HEK293 (cell line): ENCODE measurements at regions not wholly inside any gene's neighbourhood (a gene's known extent, or its start where the extent isn't known, plus 50 kb on each side); places are given as distances from the start of the nearest gene placed in this dataset.

Experiments used
- CTCF ChIA-PET: fragments of 350-600 bp; formaldehyde crosslinking; extraction: SDS; loops from one replicate; lab custom pipeline; 2021; ENCODE audit warnings: antibody characterized with exemption; lab: Yijun Ruan, JAX
- POLR2A ChIA-PET: fragments of 300-600 bp; formaldehyde crosslinking; extraction: SDS; loops from one replicate; lab custom pipeline; 2020; ENCODE audit warnings: antibody characterized with exemption, inconsistent platforms; lab: Yijun Ruan, JAX
- H3K27ac ChIP-seq: fragments of 200-500 bp; sonication (Bioruptor generic); 2 replicates; pipeline ENCODE4 v1.5.1; 2014; ENCODE audit warnings: low read depth, low read length, control low read depth, inconsistent platforms; ENCODE audit errors: extremely low read depth
- H3K36me3 ChIP-seq, 2 experiments: fragments of 200-500 bp in 1 of 2; sonication (Bioruptor generic) in 1 of 2; 1 replicate in 1 of 2; 2 replicates in 1 of 2; pipeline ENCODE4 v1.5.1; 2014 to 2017; ENCODE audit warnings: inconsistent platforms in 2 of 2, low read length in 2 of 2; ENCODE audit not compliant: control insufficient read depth in 2 of 2, insufficient read depth in 1 of 2
- H3K4me1 ChIP-seq: fragments of 200-500 bp; sonication (Bioruptor generic); 2 replicates; pipeline ENCODE4 v1.5.1; 2014; ENCODE audit warnings: mild to moderate bottlenecking, low read length, inconsistent platforms; ENCODE audit not compliant: control insufficient read depth, insufficient read depth
- H3K4me3 ChIP-seq: 2 replicates; pipeline ENCODE4 v1.5.1; 2011; ENCODE audit warnings: low read depth, mild to moderate bottlenecking, control low read depth, low read length, moderate library complexity
- H3K9me3 ChIP-seq: fragments of 200-500 bp; sonication (Bioruptor generic); 2 replicates; pipeline ENCODE4 v1.5.1; 2014; ENCODE audit warnings: low read depth, low read length, inconsistent platforms; ENCODE audit not compliant: control insufficient read depth, insufficient read depth
- FEZF1 ChIP-seq: fragments of 450-650 bp; formaldehyde crosslinking; IDR thresholded peaks from 2 replicates; pipeline ENCODE4 v1.5.1; 2016; ENCODE audit warnings: missing biosample characterization, missing genetic modification characterization
- KLF8 ChIP-seq: fragments of 450-650 bp; formaldehyde crosslinking; IDR thresholded peaks from 2 replicates; pipeline ENCODE4 v1.5.1; 2016; ENCODE audit warnings: missing biosample characterization, missing genetic modification characterization
- PRDM1 ChIP-seq: fragments of 450-650 bp; formaldehyde crosslinking; IDR thresholded peaks from 2 replicates; pipeline ENCODE4; 2016; ENCODE audit warnings: missing biosample characterization, missing genetic modification characterization
- SCRT2 ChIP-seq: fragments of 450-650 bp; formaldehyde crosslinking; IDR thresholded peaks from 2 replicates; pipeline ENCODE4 v1.5.1; 2016; ENCODE audit warnings: missing biosample characterization, missing genetic modification characterization
- TCF7L2 ChIP-seq: IDR thresholded peaks from 2 replicates; pipeline ENCODE4 v1.6.1; 2011; ENCODE audit warnings: low read depth, mild to moderate bottlenecking, inconsistent platforms, low read length, moderate library complexity, borderline replicate concordance
- ZBTB11 ChIP-seq: fragments of 450-650 bp; formaldehyde crosslinking; conservative IDR thresholded peaks from 2 replicates; pipeline ENCODE4 v1.5.1; 2016; ENCODE audit warnings: low read depth, missing biosample characterization, missing genetic modification characterization
- ZBTB17 ChIP-seq: fragments of 450-650 bp; formaldehyde crosslinking; IDR thresholded peaks from 2 replicates; pipeline ENCODE4 v1.5.1; 2016; ENCODE audit warnings: missing biosample characterization, missing genetic modification characterization
- ZFP69B ChIP-seq: fragments of 450-650 bp; formaldehyde crosslinking; IDR thresholded peaks from 2 replicates; pipeline ENCODE4 v1.5.1; 2016; ENCODE audit warnings: missing biosample characterization, missing genetic modification characterization
- ZNF335 ChIP-seq: fragments of 450-650 bp; formaldehyde crosslinking; conservative IDR thresholded peaks from 2 replicates; pipeline ENCODE4 v1.5.1; 2016; ENCODE audit warnings: missing biosample characterization, missing genetic modification characterization
- ZNF362 ChIP-seq: fragments of 450-650 bp; formaldehyde crosslinking; IDR thresholded peaks from 2 replicates; pipeline ENCODE4 v1.5.1; 2016; ENCODE audit warnings: missing biosample characterization, missing genetic modification characterization
- ZNF404 ChIP-seq: fragments of 450-650 bp; formaldehyde crosslinking; IDR thresholded peaks from 2 replicates; pipeline ENCODE4 v1.5.1; 2017; ENCODE audit warnings: missing biosample characterization, missing genetic modification characterization
- ZNF514 ChIP-seq: fragments of 450-650 bp; formaldehyde crosslinking; IDR thresholded peaks from 2 replicates; pipeline ENCODE4 v1.5.1; 2016; ENCODE audit warnings: missing biosample characterization, missing genetic modification characterization
- ZNF530 ChIP-seq: fragments of 450-650 bp; formaldehyde crosslinking; IDR thresholded peaks from 2 replicates; pipeline ENCODE4 v1.5.1; 2016; ENCODE audit warnings: low read depth, missing biosample characterization, missing genetic modification characterization
- ZNF561 ChIP-seq: fragments of 450-650 bp; IDR thresholded peaks from 2 replicates; pipeline ENCODE4 v1.5.1; 2018; ENCODE audit warnings: missing biosample characterization, missing genetic modification characterization, borderline replicate concordance
- ZNF623 ChIP-seq: fragments of 450-650 bp; formaldehyde crosslinking; IDR thresholded peaks from 2 replicates; pipeline ENCODE4 v1.5.1; 2016; ENCODE audit warnings: missing biosample characterization, missing genetic modification characterization
- ZNF654 ChIP-seq: fragments of 450-650 bp; formaldehyde crosslinking; IDR thresholded peaks from 2 replicates; pipeline ENCODE4 v1.5.1; 2016; ENCODE audit warnings: low read depth, missing biosample characterization, missing genetic modification characterization
- ZSCAN30 ChIP-seq: fragments of 450-650 bp; IDR thresholded peaks from 2 replicates; pipeline ENCODE4 v1.5.1; 2018; ENCODE audit warnings: missing biosample characterization, mild to moderate bottlenecking, missing genetic modification characterization, moderate library complexity
- TF ChIP-seq, protein P1 (sequence below): fragments of 450-650 bp; formaldehyde crosslinking; IDR thresholded peaks from 2 replicates; pipeline ENCODE4; 2016; ENCODE audit warnings: missing biosample characterization, missing genetic modification characterization
- TF ChIP-seq, protein P2 (sequence below): fragments of 450-650 bp; formaldehyde crosslinking; IDR thresholded peaks from 2 replicates; pipeline ENCODE4 v1.5.0; 2017; ENCODE audit warnings: missing biosample characterization, missing genetic modification characterization, borderline replicate concordance

DNA sequence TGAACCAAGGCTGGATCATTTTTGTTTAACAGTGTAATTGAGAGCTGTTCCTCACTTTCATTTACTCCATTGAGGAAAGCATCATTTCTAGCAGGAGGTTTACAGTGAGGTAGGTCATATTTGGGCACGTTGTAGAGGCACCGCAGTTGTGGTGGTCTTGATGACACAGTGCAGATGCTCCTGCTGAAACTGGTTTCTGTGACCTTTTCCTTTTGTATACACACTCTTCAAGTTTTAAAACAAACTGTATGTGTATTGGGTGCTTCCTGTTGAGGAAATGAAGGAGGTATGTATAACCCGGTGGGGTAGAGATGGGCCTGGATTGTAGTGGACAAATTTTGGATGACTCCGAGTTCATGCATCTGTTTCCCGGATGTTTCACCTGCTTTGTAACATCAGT lies 456.3 kb upstream of the RGS6 start:
- H3K27ac ChIP-seq, result no peak overlapping the region
- no peaks in the 10 kb centered on the region for H3K9me3 ChIP-seq
- no peaks in the 10 kb centered on the region for H3K36me3 ChIP-seq
- H3K4me1 ChIP-seq, result peaks cover 9% of the 10 kb centered on the region; the same call in 1 of the 2 replicates
- TF ChIP-seq PRDM1 (tag by site-specific recombination) (0 out of 2 replicates have a peak, but pooled peaks have one; percentile 1), KLF8 (tag by site-specific recombination) (no peak)
- ChIA-PET POLR2A (no interaction called here), CTCF (no interaction called here)
- no peak overlapping the region for H3K4me3 ChIP-seq

DNA sequence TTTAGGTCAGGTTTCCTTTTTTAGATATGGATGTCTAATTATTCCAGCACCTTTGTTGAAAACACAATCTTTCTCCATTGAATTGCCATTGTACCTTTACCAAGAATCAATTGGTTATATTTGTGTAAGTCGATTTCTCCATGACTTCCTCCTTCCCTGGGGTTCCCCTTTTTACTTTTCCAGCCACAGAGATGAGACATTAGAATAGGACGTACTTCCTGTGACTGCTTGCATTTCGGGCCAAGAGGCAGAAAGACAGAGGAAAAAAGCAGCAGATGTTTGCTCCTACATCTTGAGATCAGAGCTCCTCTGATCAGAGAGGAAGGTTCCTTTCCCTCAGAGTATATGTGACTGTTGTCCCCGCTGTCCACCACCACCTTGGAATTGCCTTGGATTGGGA lies 453.7 kb upstream of the RGS6 start:
- no peak for TF ChIP-seq ZNF362
- CTCF ChIA-PET, result no interaction called here
- POLR2A ChIA-PET, result no interaction called here
- no peak overlapping the region for H3K4me3 ChIP-seq
- H3K4me1 ChIP-seq, result peaks cover 6% of the 10 kb centered on the region; the same call in 1 of the 2 replicates
- no peaks in the 10 kb centered on the region for H3K9me3 ChIP-seq
- H3K36me3 ChIP-seq, result no peaks in the 10 kb centered on the region
- H3K27ac ChIP-seq, result no peak overlapping the region

- Histone ChIP-seq H3K4me1 (peaks cover 3% of the 10 kb centered on the region; the same call in 1 of the 2 replicates), H3K4me3 (no peak overlapping the region), H3K9me3 (no peaks in the 10 kb centered on the region)
- CTCF ChIA-PET, result no interaction called here
- TF ChIP-seq TCF7L2 (no peak), ZFP69B (tag by site-specific recombination) (no peak), SCRT2 (tag by site-specific recombination) (peak; percentile 52; the same call in 1 of the 2 replicates)
- TF ChIP-seq, all 188 proteins: peak for 1
- no peaks in the 10 kb centered on the region for H3K36me3 ChIP-seq
- no peak overlapping the region for H3K27ac ChIP-seq
- POLR2A ChIA-PET, result no interaction called here
These were observed 451.1 kb upstream of the RGS6 start for GRCh38 chr14:71481021-71481654.

- Histone ChIP-seq H3K4me1 (peaks cover 6% of the 10 kb centered on the region), H3K27ac (no peak overlapping the region), H3K4me3 (no peak overlapping the region), H3K36me3 (no peaks in the 10 kb centered on the region), H3K9me3 (no peaks in the 10 kb centered on the region)
- POLR2A ChIA-PET, result no interaction called here
- CTCF ChIA-PET, result no interaction called here
- TF ChIP-seq ZBTB11, result no peak
- no peak for TF ChIP-seq ZNF335
- no peak for TF ChIP-seq ZNF561 (tag by site-specific recombination)
- TF ChIP-seq, protein P1, sequence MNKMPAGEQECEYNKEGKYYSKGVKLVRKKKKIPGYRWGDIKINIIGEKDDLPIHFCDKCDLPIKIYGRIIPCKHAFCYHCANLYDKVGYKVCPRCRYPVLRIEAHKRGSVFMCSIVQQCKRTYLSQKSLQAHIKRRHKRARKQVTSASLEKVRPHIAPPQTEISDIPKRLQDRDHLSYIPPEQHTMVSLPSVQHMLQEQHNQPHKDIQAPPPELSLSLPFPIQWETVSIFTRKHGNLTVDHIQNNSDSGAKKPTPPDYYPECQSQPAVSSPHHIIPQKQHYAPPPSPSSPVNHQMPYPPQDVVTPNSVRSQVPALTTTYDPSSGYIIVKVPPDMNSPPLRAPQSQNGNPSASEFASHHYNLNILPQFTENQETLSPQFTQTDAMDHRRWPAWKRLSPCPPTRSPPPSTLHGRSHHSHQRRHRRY, result no peak
- TF ChIP-seq ZNF404 (tag by site-specific recombination), result no peak
- TF ChIP-seq, protein P2, sequence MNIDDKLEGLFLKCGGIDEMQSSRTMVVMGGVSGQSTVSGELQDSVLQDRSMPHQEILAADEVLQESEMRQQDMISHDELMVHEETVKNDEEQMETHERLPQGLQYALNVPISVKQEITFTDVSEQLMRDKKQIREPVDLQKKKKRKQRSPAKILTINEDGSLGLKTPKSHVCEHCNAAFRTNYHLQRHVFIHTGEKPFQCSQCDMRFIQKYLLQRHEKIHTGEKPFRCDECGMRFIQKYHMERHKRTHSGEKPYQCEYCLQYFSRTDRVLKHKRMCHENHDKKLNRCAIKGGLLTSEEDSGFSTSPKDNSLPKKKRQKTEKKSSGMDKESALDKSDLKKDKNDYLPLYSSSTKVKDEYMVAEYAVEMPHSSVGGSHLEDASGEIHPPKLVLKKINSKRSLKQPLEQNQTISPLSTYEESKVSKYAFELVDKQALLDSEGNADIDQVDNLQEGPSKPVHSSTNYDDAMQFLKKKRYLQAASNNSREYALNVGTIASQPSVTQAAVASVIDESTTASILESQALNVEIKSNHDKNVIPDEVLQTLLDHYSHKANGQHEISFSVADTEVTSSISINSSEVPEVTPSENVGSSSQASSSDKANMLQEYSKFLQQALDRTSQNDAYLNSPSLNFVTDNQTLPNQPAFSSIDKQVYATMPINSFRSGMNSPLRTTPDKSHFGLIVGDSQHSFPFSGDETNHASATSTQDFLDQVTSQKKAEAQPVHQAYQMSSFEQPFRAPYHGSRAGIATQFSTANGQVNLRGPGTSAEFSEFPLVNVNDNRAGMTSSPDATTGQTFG (tag by site-specific recombination), result no peak
- TF ChIP-seq ZBTB17, result no peak
- no peak for TF ChIP-seq ZNF654
- no peak for TF ChIP-seq ZNF623 (tag by site-specific recombination)
- TF ChIP-seq PRDM1 (tag by site-specific recombination), result no peak
- no peak for TF ChIP-seq ZNF514 (tag by site-specific recombination)
- no peak for TF ChIP-seq ZSCAN30
- TF ChIP-seq FEZF1 (tag by site-specific recombination), result no peak
- TF ChIP-seq ZNF530, result no peak
These were observed 449.6 kb upstream of the RGS6 start for GRCh38 chr14:71482671-71483070.
